GM23338 (cell line): ENCODE measurements at regions not wholly inside any gene's neighbourhood (a gene's known extent, or its start where the extent isn't known, plus 50 kb on each side); places are given as distances from the start of the nearest gene placed in this dataset.

ENCODE experiments used
- ATAC-seq: fragments of 200-7000 bp; cut with Tn5 transposase; 3 replicates; pipeline ENCODE4 v1.9.1; 2020
- DNase-seq: peaks from one replicate; pipeline ENCODE4 v3.0.0-alpha.2; 2015; ENCODE audit warnings: low spot score
- H2AFZ ChIP-seq: fragments of 200-600 bp; sonication (generic); 2 replicates; pipeline ENCODE4 v1.8.0; 2016; ENCODE audit warnings: antibody characterized with exemption, mild to moderate bottlenecking, moderate library complexity
- H3F3A ChIP-seq: fragments of 200-600 bp; sonication (generic); replicated peaks from 2 replicates; pipeline ENCODE4 v1.8.0; 2017; ENCODE audit warnings: antibody characterized with exemption, mixed run types, low read depth
- H3K27ac ChIP-seq: fragments of 200-600 bp; sonication (generic); 2 replicates; pipeline ENCODE4 v1.6.1; 2016; ENCODE audit warnings: low read depth
- H3K27me3 ChIP-seq: fragments of 200-600 bp; sonication (generic); 2 replicates; pipeline ENCODE4 v1.8.0; 2016; ENCODE audit warnings: mild to moderate bottlenecking, mixed run types, moderate library complexity; ENCODE audit not compliant: insufficient read depth
- H3K36me3 ChIP-seq: fragments of 200-600 bp; sonication (generic); 2 replicates; pipeline ENCODE4 v1.8.0; 2016; ENCODE audit warnings: mild to moderate bottlenecking; ENCODE audit not compliant: insufficient read depth
- H3K4me1 ChIP-seq: fragments of 200-600 bp; sonication (generic); 2 replicates; pipeline ENCODE4 v1.8.0; 2016; ENCODE audit warnings: mild to moderate bottlenecking, moderate library complexity; ENCODE audit not compliant: insufficient read depth
- H3K4me2 ChIP-seq: fragments of 200-600 bp; sonication (generic); 2 replicates; pipeline ENCODE4 v1.7.1; 2017; ENCODE audit warnings: mixed run types
- H3K4me3 ChIP-seq: fragments of 200-600 bp; sonication (generic); 2 replicates; pipeline ENCODE4 v1.6.1; 2016; ENCODE audit warnings: mixed run types
- H3K79me2 ChIP-seq: fragments of 200-600 bp; sonication (generic); replicated peaks from 2 replicates; pipeline ENCODE4 v1.8.0; 2017; ENCODE audit warnings: mild to moderate bottlenecking; ENCODE audit not compliant: insufficient read depth
- H3K9me2 ChIP-seq: fragments of 200-600 bp; sonication (generic); 2 replicates; pipeline ENCODE4 v1.8.0; 2017; ENCODE audit not compliant: insufficient read depth
- H4K20me1 ChIP-seq: fragments of 200-600 bp; sonication (generic); replicated peaks from 2 replicates; pipeline ENCODE4 v1.8.0; 2017; ENCODE audit warnings: mild to moderate bottlenecking; ENCODE audit not compliant: insufficient read depth
- H3K27ac Mint-ChIP-seq: 2 replicates; pipeline ENCODE4 v1.8.0; 2020; ENCODE audit warnings: inconsistent platforms, mild to moderate bottlenecking, moderate library complexity, mixed read lengths
- H3K27me3 Mint-ChIP-seq: 3 replicates; pipeline ENCODE4 v1.8.0; 2022; ENCODE audit warnings: low read depth, mild to moderate bottlenecking, moderate library complexity, mixed read lengths, inconsistent platforms; ENCODE audit not compliant: insufficient read depth, poor library complexity
- H3K36me3 Mint-ChIP-seq: 3 replicates; pipeline ENCODE4 v1.8.0; 2021; ENCODE audit warnings: low read depth, mild to moderate bottlenecking, inconsistent platforms, moderate library complexity, mixed read lengths
- H3K4me1 Mint-ChIP-seq: 3 replicates; pipeline ENCODE4 v1.8.0; 2020; ENCODE audit warnings: mild to moderate bottlenecking, inconsistent platforms, mixed read lengths
- H3K4me3 Mint-ChIP-seq: 3 replicates; pipeline ENCODE4 v1.8.0; 2021; ENCODE audit warnings: moderate library complexity, mild to moderate bottlenecking, inconsistent platforms, mixed read lengths
- H3K9me3 Mint-ChIP-seq: 3 replicates; pipeline ENCODE4 v1.8.0; 2020; ENCODE audit warnings: moderate library complexity, mild to moderate bottlenecking, inconsistent platforms, mixed read lengths
- CREB1 ChIP-seq: fragments of 250-450 bp; sonication (Bioruptor Pico); IDR thresholded peaks from 2 replicates; pipeline ENCODE4 v1.5.0; 2020; ENCODE audit warnings: low read depth, mild to moderate bottlenecking, moderate library complexity
- EZH2phosphoT487 ChIP-seq: fragments of 200-600 bp; sonication (generic); IDR thresholded peaks from one replicate; pipeline ENCODE4 v1.8.1; 2018; ENCODE audit warnings: antibody characterized with exemption; ENCODE audit not compliant: unreplicated experiment
- JUNB ChIP-seq: IDR thresholded peaks from one replicate; pipeline ENCODE4 v1.6.1; 2016; ENCODE audit warnings: antibody characterized with exemption; ENCODE audit not compliant: unreplicated experiment
- NANOG ChIP-seq: IDR thresholded peaks from 2 replicates; pipeline ENCODE4 v1.6.1; 2016; ENCODE audit warnings: antibody characterized with exemption, borderline replicate concordance
- ZNF114 ChIP-seq: fragments of 250-450 bp; sonication (Bioruptor Pico); IDR thresholded peaks from 2 replicates; pipeline ENCODE4 v1.5.0; 2020; ENCODE audit warnings: mild to moderate bottlenecking, moderate library complexity
- TF ChIP-seq, protein P1 (sequence below), 2 experiments: fragments of 200-600 bp in 1 of 2; sonication (generic) in 1 of 2; conservative IDR thresholded peaks; 2 replicates each; pipeline versions ENCODE4 v1.5.1 to v1.6.1; 2016 to 2017; ENCODE audit warnings: antibody characterized with exemption in 2 of 2, low read depth in 2 of 2, mild to moderate bottlenecking in 2 of 2, moderate library complexity in 1 of 2
- TF ChIP-seq, protein P2 (sequence below): IDR thresholded peaks from 2 replicates; pipeline ENCODE4 v1.6.1; 2016; ENCODE audit warnings: antibody characterized with exemption
- TF ChIP-seq, protein P3 (sequence below): IDR thresholded peaks from one replicate; pipeline ENCODE4 v1.6.1; 2018; ENCODE audit warnings: antibody characterized with exemption; ENCODE audit not compliant: unreplicated experiment

DNA sequence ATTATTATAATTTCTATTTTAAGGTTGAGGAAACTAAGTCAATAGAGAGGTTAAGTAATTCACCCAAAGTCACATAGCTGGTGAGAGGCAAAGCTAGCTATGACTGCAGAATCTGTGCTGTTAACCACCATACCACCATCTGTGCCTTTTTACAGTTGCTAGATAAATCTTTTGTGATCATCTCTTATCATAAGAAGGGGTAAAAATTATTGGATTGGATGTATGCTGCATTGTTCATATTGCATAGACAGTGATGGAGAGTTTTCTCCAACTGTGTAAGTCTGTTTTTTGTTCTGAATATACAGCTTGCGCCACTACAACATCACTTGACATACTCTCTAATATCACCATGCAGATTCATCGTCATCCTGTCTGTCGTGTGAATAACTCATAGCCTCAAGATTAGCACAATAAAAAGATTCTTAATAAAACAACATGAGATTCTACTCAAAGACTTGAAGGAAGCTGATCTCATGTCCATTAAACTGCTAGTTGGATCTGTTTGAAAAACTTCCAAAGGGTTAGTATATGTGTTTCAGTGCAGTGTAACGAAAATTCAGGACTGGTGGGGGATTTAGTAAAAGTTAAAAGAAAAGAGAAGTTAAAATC lies 495.9 kb downstream of the SPRY1 start (continued):
- TF ChIP-seq, protein P1, sequence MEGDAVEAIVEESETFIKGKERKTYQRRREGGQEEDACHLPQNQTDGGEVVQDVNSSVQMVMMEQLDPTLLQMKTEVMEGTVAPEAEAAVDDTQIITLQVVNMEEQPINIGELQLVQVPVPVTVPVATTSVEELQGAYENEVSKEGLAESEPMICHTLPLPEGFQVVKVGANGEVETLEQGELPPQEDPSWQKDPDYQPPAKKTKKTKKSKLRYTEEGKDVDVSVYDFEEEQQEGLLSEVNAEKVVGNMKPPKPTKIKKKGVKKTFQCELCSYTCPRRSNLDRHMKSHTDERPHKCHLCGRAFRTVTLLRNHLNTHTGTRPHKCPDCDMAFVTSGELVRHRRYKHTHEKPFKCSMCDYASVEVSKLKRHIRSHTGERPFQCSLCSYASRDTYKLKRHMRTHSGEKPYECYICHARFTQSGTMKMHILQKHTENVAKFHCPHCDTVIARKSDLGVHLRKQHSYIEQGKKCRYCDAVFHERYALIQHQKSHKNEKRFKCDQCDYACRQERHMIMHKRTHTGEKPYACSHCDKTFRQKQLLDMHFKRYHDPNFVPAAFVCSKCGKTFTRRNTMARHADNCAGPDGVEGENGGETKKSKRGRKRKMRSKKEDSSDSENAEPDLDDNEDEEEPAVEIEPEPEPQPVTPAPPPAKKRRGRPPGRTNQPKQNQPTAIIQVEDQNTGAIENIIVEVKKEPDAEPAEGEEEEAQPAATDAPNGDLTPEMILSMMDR (conservative IDR thresholded peaks at IDR 0.05; ENCODE audit: low read depth in 2 of 2) = no peak
- TF ChIP-seq CREB1 (CRISPR knock-in tag) = no peak
- TF ChIP-seq, protein P2, sequence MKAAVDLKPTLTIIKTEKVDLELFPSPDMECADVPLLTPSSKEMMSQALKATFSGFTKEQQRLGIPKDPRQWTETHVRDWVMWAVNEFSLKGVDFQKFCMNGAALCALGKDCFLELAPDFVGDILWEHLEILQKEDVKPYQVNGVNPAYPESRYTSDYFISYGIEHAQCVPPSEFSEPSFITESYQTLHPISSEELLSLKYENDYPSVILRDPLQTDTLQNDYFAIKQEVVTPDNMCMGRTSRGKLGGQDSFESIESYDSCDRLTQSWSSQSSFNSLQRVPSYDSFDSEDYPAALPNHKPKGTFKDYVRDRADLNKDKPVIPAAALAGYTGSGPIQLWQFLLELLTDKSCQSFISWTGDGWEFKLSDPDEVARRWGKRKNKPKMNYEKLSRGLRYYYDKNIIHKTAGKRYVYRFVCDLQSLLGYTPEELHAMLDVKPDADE = no peak
- TF ChIP-seq NANOG = no peak

DNA sequence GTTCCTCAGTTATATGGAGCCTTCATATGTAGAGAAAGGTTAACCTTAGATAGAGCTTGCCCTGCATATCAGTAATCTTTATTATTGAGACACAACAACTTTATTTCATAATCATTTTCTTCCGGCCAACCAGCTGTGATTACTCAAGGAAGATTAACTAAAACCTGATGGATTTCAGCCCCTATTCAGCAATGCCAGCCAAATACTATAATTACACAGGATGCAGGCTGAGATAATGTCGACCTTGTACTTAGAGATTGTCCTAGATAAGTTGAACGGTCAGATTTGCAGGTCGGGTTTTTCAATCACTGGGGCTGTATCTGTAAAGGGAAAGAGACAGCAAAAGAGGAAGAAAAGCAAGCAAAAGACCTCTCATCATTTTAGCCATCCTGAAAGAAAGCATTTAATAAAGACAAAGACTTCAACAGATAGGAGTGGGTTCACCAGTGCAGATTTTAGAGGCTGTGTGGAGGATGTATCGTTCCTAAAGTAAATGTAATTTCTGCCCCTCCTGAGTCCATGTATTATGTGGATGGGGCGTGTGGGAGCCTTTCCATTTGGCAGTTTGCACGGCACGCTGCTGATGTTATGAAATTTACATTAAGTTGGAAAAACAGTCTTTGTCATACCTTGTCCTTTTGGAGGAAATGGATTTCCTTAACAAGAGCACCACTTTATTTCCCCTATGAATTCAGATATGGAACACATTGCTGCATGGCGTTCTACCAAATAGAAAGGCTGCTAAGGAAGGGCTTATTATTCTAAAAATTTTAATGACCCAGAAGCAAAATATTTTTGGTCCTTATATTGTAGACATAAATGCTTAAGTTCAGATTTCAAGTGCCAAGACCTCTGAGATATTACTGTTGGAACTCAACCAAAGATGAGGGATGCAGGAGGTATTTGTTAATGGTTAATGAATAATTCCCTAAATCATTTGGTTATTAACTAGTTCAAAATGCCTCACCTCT lies 496.7 kb downstream of the SPRY1 start:
- H3K36me3 ChIP-seq = no peaks in the 10 kb centered on the region
- no peaks in the 10 kb centered on the region for H3K9me3 Mint-ChIP-seq
- H4K20me1 ChIP-seq = no peaks in the 10 kb centered on the region
- no peak for DNase-seq
- peak overlapping the region; percentile 33; the same call in 1 of the 2 replicates for H2AFZ ChIP-seq
- no peak overlapping the region for H3K27ac ChIP-seq
- ATAC-seq = no peak
- no peak overlapping the region for H3K27ac Mint-ChIP-seq
- H3K79me2 ChIP-seq = no peaks in the 10 kb centered on the region
- no peaks in the 10 kb centered on the region for H3K27me3 ChIP-seq
- H3K36me3 Mint-ChIP-seq = no peaks in the 10 kb centered on the region
- no peak overlapping the region for H3K4me3 Mint-ChIP-seq
- no peaks in the 10 kb centered on the region for H3K4me1 Mint-ChIP-seq
- H3K4me2 ChIP-seq = no peak overlapping the region
- no peak overlapping the region for H3K4me3 ChIP-seq
- no peaks in the 10 kb centered on the region for H3F3A ChIP-seq
- no peaks in the 10 kb centered on the region for H3K4me1 ChIP-seq
- H3K9me2 ChIP-seq = no peaks in the 10 kb centered on the region; the same call in 1 of the 2 replicates
- H3K27me3 Mint-ChIP-seq = no peaks in the 10 kb centered on the region
- TF ChIP-seq EZH2phosphoT487 (no peak), ZNF114 (no peak), JUNB (no peak), NANOG (no peak)
- TF ChIP-seq, protein P3, sequence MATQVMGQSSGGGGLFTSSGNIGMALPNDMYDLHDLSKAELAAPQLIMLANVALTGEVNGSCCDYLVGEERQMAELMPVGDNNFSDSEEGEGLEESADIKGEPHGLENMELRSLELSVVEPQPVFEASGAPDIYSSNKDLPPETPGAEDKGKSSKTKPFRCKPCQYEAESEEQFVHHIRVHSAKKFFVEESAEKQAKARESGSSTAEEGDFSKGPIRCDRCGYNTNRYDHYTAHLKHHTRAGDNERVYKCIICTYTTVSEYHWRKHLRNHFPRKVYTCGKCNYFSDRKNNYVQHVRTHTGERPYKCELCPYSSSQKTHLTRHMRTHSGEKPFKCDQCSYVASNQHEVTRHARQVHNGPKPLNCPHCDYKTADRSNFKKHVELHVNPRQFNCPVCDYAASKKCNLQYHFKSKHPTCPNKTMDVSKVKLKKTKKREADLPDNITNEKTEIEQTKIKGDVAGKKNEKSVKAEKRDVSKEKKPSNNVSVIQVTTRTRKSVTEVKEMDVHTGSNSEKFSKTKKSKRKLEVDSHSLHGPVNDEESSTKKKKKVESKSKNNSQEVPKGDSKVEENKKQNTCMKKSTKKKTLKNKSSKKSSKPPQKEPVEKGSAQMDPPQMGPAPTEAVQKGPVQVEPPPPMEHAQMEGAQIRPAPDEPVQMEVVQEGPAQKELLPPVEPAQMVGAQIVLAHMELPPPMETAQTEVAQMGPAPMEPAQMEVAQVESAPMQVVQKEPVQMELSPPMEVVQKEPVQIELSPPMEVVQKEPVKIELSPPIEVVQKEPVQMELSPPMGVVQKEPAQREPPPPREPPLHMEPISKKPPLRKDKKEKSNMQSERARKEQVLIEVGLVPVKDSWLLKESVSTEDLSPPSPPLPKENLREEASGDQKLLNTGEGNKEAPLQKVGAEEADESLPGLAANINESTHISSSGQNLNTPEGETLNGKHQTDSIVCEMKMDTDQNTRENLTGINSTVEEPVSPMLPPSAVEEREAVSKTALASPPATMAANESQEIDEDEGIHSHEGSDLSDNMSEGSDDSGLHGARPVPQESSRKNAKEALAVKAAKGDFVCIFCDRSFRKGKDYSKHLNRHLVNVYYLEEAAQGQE = no peak
